ENCODE measurements at regions not wholly inside any gene's neighbourhood (a gene's known extent, or its start where the extent isn't known, plus 50 kb on each side); places are given as distances from the start of the nearest gene placed in this dataset.

DNA sequence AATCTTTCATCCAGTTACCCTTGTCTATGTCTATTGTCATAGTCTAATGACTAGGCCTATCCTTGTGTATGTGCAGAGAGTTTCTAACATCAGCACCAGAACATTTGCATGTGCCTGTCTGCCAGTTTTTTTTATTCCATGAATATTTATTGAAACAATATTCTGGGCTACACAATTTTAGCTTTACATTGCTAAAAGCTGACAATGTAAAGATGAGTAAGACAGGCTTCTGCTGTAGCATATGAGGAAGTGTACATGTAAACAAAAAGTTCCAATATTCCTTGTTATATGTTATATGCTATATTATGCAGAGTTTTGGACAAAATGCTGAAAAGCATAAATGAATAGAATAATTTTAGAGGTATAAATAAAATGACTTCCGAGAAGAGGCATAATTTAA is 357.7 kb downstream of the NYAP2 start:
- Histone ChIP-seq H2BK20ac (ENCODE audit: low read depth, low read length, poor library complexity, severe bottlenecking) (no peak overlapping the region), H3K56ac (ENCODE audit: insufficient read length, low read depth, low read length) (no peak overlapping the region), H3K14ac (ENCODE audit: insufficient read depth, low read length) (no peak overlapping the region), H3K4me2 (ENCODE audit: insufficient read depth, insufficient read length, low read length) (no peak overlapping the region), H2AFZ (ENCODE audit: low read length) (no peak overlapping the region), H3K79me1 (ENCODE audit: insufficient read depth, low read depth, low read length, poor library complexity, severe bottlenecking) (no peaks in the 10 kb centered on the region), H2BK120ac (ENCODE audit: low read depth, low read length, poor library complexity, severe bottlenecking) (no peak overlapping the region), H3K18ac (ENCODE audit: insufficient read length, low read depth, low read length) (no peak overlapping the region), H2BK12ac (ENCODE audit: insufficient read length, low read depth, low read length) (no peak overlapping the region), H3K27ac (ENCODE audit: insufficient read length, low read depth, low read length) (no peak overlapping the region), H4K8ac (replicated peaks; ENCODE audit: insufficient read length, low read depth, low read length) (no peak overlapping the region), H3K27me3 (ENCODE audit: insufficient read depth, low read length) (no peaks in the 10 kb centered on the region), H3K4me1 (ENCODE audit: insufficient read depth, low read length) (no peaks in the 10 kb centered on the region), H4K91ac (ENCODE audit: insufficient read length, low read depth, low read length) (no peak overlapping the region), H2BK15ac (ENCODE audit: low read depth, low read length) (no peak overlapping the region), H3T11ph (ENCODE audit: low read length) (no peak overlapping the region), H3K4ac (ENCODE audit: low read depth, low read length) (no peak overlapping the region), H4K20me1 (ENCODE audit: control insufficient read depth, insufficient read depth, insufficient read length) (no peaks in the 10 kb centered on the region), H2BK5ac (ENCODE audit: insufficient read length, low read length) (no peak overlapping the region), H3K9me3 (ENCODE audit: control insufficient read depth, low read depth, low read length) (no peaks in the 10 kb centered on the region), H3K79me2 (ENCODE audit: insufficient read depth, low read length) (no peaks in the 10 kb centered on the region), H3K23me2 (ENCODE audit: insufficient read length, low read depth, low read length, poor library complexity, severe bottlenecking) (no peaks in the 10 kb centered on the region), H3K23ac (ENCODE audit: insufficient read length, low read depth, low read length) (no peak overlapping the region), H3K9ac (ENCODE audit: extremely low read depth, insufficient read length, low read length) (no peak overlapping the region), H2AK5ac (ENCODE audit: insufficient read length, low read length) (no peak overlapping the region), H4K5ac (ENCODE audit: insufficient read length, low read depth, low read length) (no peak overlapping the region)
- Mint-ChIP-seq H3K4me3 (no peak overlapping the region), H3K4me1 (peaks cover 2 to 9% of the 10 kb centered on the region in 2 experiments; a peak in 3 of 4 replicates), H3K9me3 (no peaks in the 10 kb centered on the region), H3K27me3 (ENCODE audit: low read depth) (no peaks in the 10 kb centered on the region), H3K27ac (no peak overlapping the region), H3K36me3 (ENCODE audit: insufficient read depth in 1 of 3, low read depth in 3 of 3) (no peaks in the 10 kb centered on the region)
- no CpG with 5 or more reads among the region's 1 CpG for WGBS (ENCODE audit: extremely low coverage, insufficient read length, low lambda C conversion rate)
- TF ChIP-seq, protein P1, sequence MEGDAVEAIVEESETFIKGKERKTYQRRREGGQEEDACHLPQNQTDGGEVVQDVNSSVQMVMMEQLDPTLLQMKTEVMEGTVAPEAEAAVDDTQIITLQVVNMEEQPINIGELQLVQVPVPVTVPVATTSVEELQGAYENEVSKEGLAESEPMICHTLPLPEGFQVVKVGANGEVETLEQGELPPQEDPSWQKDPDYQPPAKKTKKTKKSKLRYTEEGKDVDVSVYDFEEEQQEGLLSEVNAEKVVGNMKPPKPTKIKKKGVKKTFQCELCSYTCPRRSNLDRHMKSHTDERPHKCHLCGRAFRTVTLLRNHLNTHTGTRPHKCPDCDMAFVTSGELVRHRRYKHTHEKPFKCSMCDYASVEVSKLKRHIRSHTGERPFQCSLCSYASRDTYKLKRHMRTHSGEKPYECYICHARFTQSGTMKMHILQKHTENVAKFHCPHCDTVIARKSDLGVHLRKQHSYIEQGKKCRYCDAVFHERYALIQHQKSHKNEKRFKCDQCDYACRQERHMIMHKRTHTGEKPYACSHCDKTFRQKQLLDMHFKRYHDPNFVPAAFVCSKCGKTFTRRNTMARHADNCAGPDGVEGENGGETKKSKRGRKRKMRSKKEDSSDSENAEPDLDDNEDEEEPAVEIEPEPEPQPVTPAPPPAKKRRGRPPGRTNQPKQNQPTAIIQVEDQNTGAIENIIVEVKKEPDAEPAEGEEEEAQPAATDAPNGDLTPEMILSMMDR (conservative IDR thresholded peaks at IDR 0.05): no peak
- no peak for DNase-seq

Measured in H9 (cell line).